OCI-LY1 (cell line): ENCODE measurements at regions not wholly inside any gene's neighbourhood (a gene's known extent, or its start where the extent isn't known, plus 50 kb on each side); places are given as distances from the start of the nearest gene placed in this dataset.

Source experiments
- H2AFZ ChIP-seq: fragments of 200-600 bp; sonication (generic), shearing (Covaris generic); 2 replicates; pipeline ENCODE4 v1.6.0; 2014; ENCODE audit warnings: antibody characterized with exemption, mild to moderate bottlenecking, low read length
- H3F3A ChIP-seq: fragments of 200-600 bp; sonication (generic), shearing (Covaris generic); 2 replicates; pipeline ENCODE4 v1.6.0; 2014; ENCODE audit warnings: mild to moderate bottlenecking, antibody characterized with exemption, low read length, moderate library complexity; ENCODE audit not compliant: insufficient read depth
- H3K27ac ChIP-seq: fragments of 200-600 bp; sonication (generic); 2 replicates; pipeline ENCODE4 v1.5.1; 2014; ENCODE audit warnings: low read length, mixed run types, mild to moderate bottlenecking, low read depth; ENCODE audit not compliant: poor library complexity, severe bottlenecking
- H3K27me3 ChIP-seq: fragments of 200-600 bp; sonication (generic); 2 replicates; pipeline ENCODE4 v1.6.0; 2014; ENCODE audit warnings: antibody characterized with exemption, mild to moderate bottlenecking, low read length, moderate library complexity; ENCODE audit not compliant: insufficient read depth
- H3K36me3 ChIP-seq: fragments of 200-600 bp; sonication (generic); 2 replicates; pipeline ENCODE4 v1.6.1; 2014; ENCODE audit warnings: mild to moderate bottlenecking, antibody characterized with exemption, low read length, moderate library complexity, mixed read lengths; ENCODE audit not compliant: insufficient read depth
- H3K4me1 ChIP-seq: fragments of 200-600 bp; sonication (generic); 2 replicates; pipeline ENCODE4 v1.5.1; 2014; ENCODE audit warnings: mild to moderate bottlenecking, low read length, moderate library complexity; ENCODE audit not compliant: insufficient read depth, severe bottlenecking
- H3K4me2 ChIP-seq: fragments of 200-600 bp; sonication (generic), shearing (Covaris generic); 2 replicates; pipeline ENCODE4 v1.6.1; 2014; ENCODE audit warnings: low read length
- H3K4me3 ChIP-seq: fragments of 200-600 bp; sonication (generic); 2 replicates; pipeline ENCODE4 v1.5.1; 2014; ENCODE audit warnings: low read length, low read depth, mild to moderate bottlenecking, mixed read lengths; ENCODE audit not compliant: poor library complexity, severe bottlenecking
- H3K79me2 ChIP-seq: fragments of 200-600 bp; shearing (Covaris generic); 2 replicates; pipeline ENCODE4 v1.6.1; 2016; ENCODE audit warnings: mixed run types, low read length, mixed read lengths; ENCODE audit not compliant: insufficient read depth
- H3K9ac ChIP-seq: fragments of 200-600 bp; sonication (generic), shearing (Covaris generic); 2 replicates; pipeline ENCODE4 v1.6.1; 2014; ENCODE audit warnings: mild to moderate bottlenecking, low read length, mixed read lengths
- H3K9me2 ChIP-seq: fragments of 200-600 bp; sonication (generic), shearing (Covaris generic); 2 replicates; pipeline ENCODE4 v1.6.1; 2014; ENCODE audit warnings: low read depth, mild to moderate bottlenecking, low read length, mixed read lengths
- H3K9me3 ChIP-seq: fragments of 200-600 bp; shearing (Covaris generic); 2 replicates; pipeline ENCODE4 v1.6.1; 2014; ENCODE audit warnings: low read length, mixed read lengths
- H4K20me1 ChIP-seq: fragments of 200-600 bp; sonication (generic), shearing (Covaris generic); 2 replicates; pipeline ENCODE4 v1.6.0; 2016; ENCODE audit warnings: mild to moderate bottlenecking, low read length; ENCODE audit not compliant: insufficient read depth
- CTCF ChIP-seq: fragments of 200-600 bp; sonication (generic), shearing (Covaris generic); IDR thresholded peaks from 2 replicates; pipeline ENCODE4 v1.5.1; 2017; ENCODE audit warnings: mild to moderate bottlenecking, antibody characterized with exemption, low read length, moderate library complexity, mixed read lengths
- EZH2 ChIP-seq: fragments of 200-600 bp; sonication (generic), shearing (Covaris generic); IDR thresholded peaks from 2 replicates; pipeline ENCODE4 v1.8.0; 2017; ENCODE audit warnings: borderline replicate concordance, mixed run types, mild to moderate bottlenecking, antibody characterized with exemption, low read length, moderate library complexity, mixed read lengths

- no peaks in the 10 kb centered on the region for H3K36me3 ChIP-seq
- H3F3A ChIP-seq, result no peaks in the 10 kb centered on the region
- no peak overlapping the region for H2AFZ ChIP-seq
- no peaks in the 10 kb centered on the region for H3K79me2 ChIP-seq
- TF ChIP-seq CTCF (no peak), EZH2 (no peak)
- H3K4me2 ChIP-seq, result no peak overlapping the region
- no peak overlapping the region for H3K27ac ChIP-seq
- H3K27me3 ChIP-seq, result no peaks in the 10 kb centered on the region
- no peaks in the 10 kb centered on the region for H3K9me3 ChIP-seq
- no peaks in the 10 kb centered on the region for H4K20me1 ChIP-seq
- H3K9me2 ChIP-seq, result no peaks in the 10 kb centered on the region
- H3K4me1 ChIP-seq, result no peaks in the 10 kb centered on the region
- H3K9ac ChIP-seq, result no peak overlapping the region
- H3K4me3 ChIP-seq, result no peak overlapping the region
Measured at GRCh38 chr4:110305455-110305854, 107.0 kb upstream of the ELOVL6 start.

GRCh38 chr4:110296892-110297291, 98.5 kb upstream of the ELOVL6 start:
- TF ChIP-seq CTCF, result no peak
- TF ChIP-seq EZH2, result no peak
- H2AFZ ChIP-seq, result no peak overlapping the region
- no peak overlapping the region for H3K4me2 ChIP-seq

GRCh38 chr4:110294165-110294564, 95.8 kb upstream of the ELOVL6 start:
- H3K9me2 ChIP-seq, result no peaks in the 10 kb centered on the region
- no peak overlapping the region for H2AFZ ChIP-seq
- H3K79me2 ChIP-seq, result no peaks in the 10 kb centered on the region
- H3K4me3 ChIP-seq, result no peak overlapping the region
- TF ChIP-seq CTCF (no peak), EZH2 (no peak)
- H3K27me3 ChIP-seq, result no peaks in the 10 kb centered on the region
- H3K4me1 ChIP-seq, result no peaks in the 10 kb centered on the region
- no peak overlapping the region for H3K27ac ChIP-seq
- no peak overlapping the region for H3K4me2 ChIP-seq
- no peaks in the 10 kb centered on the region for H3F3A ChIP-seq
- no peaks in the 10 kb centered on the region for H4K20me1 ChIP-seq
- H3K36me3 ChIP-seq, result no peaks in the 10 kb centered on the region
- no peak overlapping the region for H3K9ac ChIP-seq
- H3K9me3 ChIP-seq, result no peaks in the 10 kb centered on the region

More at GRCh38 chr4:110296892-110297291, 98.5 kb upstream of the ELOVL6 start:
- H4K20me1 ChIP-seq, result no peaks in the 10 kb centered on the region
- no peak overlapping the region for H3K4me3 ChIP-seq
- no peak overlapping the region for H3K27ac ChIP-seq
- no peaks in the 10 kb centered on the region for H3K9me2 ChIP-seq
- no peaks in the 10 kb centered on the region for H3K4me1 ChIP-seq
- no peaks in the 10 kb centered on the region for H3K27me3 ChIP-seq
- H3K9me3 ChIP-seq, result no peaks in the 10 kb centered on the region
- H3K36me3 ChIP-seq, result no peaks in the 10 kb centered on the region
- H3K9ac ChIP-seq, result no peak overlapping the region
- H3K79me2 ChIP-seq, result no peaks in the 10 kb centered on the region
- no peaks in the 10 kb centered on the region for H3F3A ChIP-seq
